ENCODE measurements at regions not wholly inside any gene's neighbourhood (a gene's known extent, or its start where the extent isn't known, plus 50 kb on each side); places are given as distances from the start of the nearest gene placed in this dataset.
A peak's percentile ranks its signal among the peaks of the same experiment; 100 is the strongest.
"Not testable (repeated sequence)": the region's sequence is repeated elsewhere in the genome, so short reads cannot be mapped to it uniquely, and the experiment has no call there.

DNA sequence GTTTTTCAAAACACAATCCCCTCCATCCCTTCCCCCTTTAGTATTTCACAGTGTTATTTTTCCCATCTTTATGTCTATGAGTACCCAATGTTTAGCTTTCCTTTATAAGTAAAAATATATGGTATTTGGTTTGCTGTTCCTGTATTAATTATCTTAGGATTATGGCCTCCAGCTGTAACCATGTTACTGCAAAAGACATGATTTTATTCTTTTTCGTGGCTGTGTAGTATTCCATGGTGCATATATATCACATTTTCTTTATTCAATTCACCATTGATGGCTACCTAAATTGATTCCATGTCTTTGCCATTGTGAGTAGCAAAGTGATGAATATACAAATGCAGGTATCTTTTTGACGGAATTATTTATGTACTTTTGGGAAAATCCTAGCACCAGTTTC lies 346.4 kb upstream of the CNTN5 start:
- no peak for DNase-seq

DNA sequence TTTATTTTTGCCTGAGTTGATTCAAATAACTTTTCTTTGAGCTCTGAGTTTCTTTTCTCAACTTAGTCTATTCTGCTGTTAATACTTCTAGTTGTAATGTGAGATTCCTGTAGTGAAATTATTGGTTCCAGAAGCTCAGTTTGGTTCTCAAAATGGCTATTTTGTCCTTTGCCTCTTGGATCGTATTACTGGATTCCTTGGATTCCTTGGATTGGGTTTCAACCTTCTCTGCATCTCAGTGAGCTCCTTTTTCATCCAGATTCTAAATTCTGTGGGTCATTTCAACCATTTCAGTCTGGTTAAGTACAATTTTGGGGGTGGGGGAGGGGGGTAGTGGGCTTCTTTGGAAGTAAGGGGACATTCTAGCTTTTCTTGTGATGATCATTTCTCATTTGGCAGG lies 341.1 kb upstream of the CNTN5 start:
- no peak for DNase-seq

DNA sequence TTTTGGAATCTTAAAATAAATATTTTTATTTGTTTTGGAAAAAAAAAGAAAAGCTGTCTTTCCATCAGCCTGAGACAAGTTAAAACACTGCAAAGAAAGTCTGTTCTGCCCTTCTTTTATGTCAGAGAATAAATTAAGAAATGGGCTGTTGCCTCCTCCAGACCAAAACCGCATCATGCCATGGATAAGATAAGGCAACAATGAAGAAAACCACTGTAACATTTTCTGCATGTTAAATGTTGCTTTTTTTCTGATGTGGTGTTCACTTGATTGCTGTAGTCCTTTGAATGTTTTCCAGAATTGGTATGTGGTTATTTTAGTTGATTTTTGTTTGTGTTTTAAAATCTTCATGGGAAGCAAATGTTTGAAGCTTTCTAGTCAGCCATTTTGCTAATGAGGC lies 319.2 kb upstream of the CNTN5 start:
- DNase-seq: no peak

DNA sequence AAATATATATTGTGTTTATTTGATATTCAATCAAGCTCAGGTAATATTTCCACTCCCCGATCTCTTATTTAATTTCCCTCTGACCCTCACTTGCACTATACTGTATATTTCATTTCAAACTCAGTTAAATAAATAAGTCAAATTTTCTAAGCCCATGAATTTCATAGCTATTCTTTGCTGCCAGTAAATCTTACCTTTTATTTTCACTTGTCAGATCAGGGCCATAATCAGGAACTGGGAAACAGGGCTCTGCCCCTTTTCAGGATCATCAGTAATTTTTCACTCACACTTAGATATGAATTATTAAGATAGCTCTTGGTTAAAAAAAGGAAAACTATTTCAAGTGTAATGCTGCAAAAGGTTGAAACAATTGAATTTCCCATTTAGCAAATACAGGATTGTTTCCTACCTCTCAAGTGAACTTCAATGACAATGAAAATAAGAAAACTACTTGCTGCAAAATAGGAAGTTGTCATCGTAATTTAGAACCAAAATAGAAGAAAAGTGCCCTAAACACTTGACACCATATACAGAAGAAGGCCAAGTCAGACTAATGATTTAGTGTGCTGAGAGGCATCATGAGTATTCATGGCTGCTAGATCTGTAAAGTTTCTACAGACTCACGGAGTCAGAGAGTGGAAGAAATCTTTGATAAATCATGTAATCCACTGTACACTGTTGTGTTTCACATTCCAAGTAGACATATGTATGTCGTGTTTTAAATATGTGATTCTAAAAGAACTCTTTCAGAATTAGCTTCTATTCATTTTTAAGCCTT lies 316.8 kb upstream of the CNTN5 start:
- DNase-seq: no peak

DNA sequence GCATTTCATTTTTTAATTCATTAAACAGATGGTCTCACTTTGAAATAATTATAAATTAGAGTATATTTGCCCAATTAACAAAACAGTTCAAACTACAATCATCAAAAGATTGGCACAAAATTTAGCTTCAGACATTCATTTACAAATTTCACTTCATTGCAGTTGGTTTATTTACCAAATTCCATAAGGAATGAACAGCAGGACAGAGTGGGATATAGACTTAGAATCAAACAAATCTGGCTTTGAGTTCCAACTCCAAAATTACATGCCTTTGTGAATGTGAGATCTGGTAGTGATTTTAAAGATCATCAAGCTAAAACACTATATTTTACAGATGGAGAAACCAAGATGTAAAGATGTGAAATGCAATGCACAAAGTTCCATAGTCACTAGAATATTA lies 310.7 kb upstream of the CNTN5 start:
- DNase-seq: no peak

DNA sequence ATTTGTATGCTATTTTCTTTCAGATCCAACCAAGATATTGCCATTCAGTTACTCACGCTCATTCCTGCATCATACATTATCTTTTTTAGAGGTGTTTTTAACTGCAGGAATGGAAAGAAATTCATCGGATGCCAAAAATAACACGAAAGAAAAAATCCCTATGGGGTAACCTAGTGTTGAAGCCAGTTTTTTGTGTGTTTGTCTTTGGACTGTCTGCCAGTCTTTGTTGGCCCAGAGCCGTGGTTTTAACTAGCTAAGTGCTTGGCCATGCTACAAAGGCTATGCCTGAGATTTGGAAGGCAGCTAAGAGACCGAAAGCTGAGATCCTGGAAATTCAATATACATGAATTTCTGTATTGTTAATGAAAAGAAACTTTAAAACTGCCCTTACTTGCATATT lies 309.8 kb upstream of the CNTN5 start:
- peak; percentile 45 for DNase-seq

DNA sequence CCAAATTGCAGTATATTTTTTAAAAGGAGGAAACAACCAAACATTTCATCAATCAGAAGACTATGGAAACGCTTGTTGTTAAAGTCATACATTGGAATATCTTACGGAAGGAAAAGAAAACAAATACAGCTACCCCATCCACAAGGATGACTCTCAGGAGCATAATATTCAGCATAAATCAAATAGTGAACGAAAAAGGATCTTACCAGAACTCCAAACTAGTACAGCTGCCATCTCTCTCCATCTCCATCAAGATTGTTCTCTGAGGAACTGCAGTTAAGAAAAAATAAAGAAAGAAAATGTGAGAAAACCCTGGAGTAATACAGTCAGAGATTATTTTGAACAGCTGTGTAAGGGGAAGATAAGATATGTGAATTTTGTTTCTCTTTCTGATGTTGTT lies 299.8 kb upstream of the CNTN5 start:
- no peak for DNase-seq

DNA sequence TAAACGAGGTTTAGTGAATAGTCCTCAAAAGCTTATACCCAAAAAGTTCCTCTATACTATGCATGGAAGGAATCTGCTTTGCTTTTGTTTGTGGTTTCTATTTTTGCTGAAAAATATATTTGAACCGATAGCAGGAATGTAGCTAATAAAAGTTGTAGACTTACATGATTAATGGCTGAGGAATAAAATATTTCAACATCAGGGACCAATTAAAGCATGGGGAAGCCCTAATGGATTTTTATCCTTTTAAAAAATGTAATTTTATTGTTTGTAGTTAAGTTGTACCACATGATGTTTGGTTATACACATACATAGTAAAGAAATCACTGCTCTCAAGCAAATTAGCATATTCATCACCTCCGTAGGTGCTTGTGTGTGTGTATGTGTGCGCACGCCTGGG lies 295.3 kb upstream of the CNTN5 start:
- DNase-seq: no peak

DNA sequence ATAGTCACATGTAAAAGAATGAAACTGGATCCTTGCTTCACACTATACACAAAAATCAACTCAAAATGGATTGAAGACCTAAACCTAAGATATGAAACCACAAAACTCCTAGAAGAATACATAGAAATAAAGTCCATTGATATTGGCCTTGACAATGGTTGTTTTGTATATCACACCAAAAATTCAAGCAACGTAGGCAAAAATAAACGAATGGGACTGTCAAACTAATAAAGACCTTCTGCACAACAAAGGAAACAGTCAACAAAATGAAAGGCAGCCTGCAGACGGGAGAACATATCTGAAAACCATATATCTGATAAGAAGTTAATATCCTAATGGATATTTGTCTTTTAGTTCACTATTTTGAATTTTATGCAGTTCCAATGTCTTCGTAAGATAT lies 292.3 kb upstream of the CNTN5 start:
- DNase-seq: no peak

DNA sequence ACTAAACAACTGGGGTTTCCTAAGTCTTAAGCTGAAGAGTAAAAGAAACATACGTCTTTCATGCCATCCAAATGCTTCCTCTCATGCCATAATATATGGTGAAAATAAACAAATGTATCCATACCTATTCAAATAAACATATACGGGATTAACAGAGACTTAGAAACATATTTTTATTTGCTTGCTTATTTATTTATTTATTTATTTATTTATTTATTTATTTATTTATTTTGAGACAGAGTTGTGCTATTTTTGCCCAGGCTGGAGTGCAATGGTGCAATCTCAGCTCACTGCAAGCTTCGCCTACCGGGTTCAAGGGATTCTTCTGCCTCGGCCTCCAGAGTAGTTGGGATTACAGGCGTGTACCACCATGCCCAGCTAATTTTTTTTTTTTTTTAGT lies 291.6 kb upstream of the CNTN5 start:
- no peak for DNase-seq

DNA sequence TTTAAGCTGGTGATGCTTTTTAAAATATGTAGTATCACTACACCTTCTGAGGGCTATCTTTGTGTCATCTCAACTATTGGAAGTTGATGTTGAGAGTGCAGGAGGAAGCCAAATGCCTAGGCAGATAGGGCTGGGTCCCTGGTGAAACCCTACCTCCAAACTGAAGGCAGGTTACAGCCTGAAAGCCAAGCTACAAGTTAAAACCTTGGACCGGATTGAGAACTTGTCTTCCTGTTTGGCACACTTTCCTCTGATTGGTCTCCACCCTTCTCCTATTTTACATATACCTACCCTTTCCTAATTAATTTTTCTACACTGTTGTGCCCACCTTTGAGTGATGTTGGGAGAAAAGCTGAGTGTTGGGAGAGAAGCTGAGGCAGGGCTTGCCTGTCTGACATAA lies 287.8 kb upstream of the CNTN5 start:
- DNase-seq: no peak

DNA sequence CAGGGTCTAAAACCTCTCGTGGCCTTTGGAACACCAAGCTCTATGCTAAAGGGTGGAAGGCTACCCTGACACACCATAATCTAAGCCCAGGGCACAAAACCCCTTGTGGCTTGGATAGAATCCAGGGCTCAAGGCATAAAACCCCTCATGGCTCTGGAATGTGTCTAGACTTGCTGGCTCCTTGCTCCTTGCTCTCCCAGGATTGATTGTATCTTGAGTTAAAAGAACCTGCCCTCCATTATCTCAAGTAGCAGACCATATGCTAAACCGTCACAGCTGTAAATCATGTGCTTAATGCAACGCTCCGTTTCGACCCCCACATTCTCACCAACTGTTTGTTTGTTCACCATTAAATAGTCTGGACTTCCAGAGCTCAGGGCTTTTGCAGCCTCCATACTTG lies 287.4 kb upstream of the CNTN5 start:
- not testable (repeated sequence) for DNase-seq

DNA sequence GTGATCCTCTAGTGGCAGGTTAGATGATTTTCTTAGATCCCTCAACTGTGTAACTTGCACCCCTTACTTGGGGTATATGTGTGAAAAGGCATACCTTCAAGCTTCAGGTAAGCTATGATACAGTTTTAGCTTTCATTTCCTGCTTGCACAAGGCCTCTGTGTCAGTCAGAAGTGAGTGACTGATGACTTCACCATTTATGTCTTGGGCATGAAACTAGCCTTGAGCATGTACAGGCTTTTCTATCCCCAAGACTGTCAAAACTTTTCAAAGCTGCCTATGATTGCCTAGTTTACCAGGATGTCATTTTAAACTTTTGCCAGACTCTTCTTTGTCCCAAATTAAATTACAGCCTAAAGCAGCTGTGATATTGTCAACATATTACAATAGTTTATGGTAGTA lies 286.1 kb upstream of the CNTN5 start:
- no peak for DNase-seq

DNA sequence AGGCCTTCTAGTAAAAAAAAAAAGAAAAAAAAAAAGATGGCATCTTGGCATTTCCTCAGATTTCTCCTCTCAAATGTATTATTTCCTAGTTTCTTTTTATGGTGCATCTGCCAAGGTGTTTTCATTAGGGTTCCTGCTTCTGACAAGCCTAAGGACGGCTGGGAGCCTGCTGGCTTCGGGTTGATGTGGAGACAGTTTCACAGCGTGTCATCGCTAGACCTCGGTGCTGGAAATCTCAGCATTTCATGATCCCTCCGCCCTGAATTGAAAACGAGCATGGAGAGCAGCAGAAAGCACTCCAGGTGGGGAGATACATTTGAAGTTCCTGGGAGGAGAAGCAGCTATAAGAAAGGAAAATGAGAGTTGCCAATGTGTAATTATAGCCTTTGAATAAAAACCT lies 283.9 kb upstream of the CNTN5 start:
- DNase-seq: no peak

DNA sequence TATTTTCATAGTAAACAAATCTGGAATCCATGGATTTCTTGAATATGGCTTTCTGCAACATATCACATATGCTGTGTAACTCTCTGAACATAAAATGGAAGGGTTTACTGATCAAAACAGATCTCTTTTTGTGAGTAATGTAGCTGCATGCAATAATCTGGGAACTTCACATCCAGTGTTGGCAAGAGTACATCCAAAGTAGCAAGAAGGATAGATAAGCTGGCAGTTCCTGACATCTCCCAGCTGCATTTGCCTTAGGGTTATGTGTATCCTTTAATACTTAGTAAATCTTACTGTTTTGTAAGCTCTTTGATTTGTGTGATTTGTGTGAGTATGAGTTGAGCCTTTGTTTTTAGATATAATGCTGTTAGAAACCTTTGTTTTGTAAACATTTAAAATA lies 280.4 kb upstream of the CNTN5 start:
- DNase-seq: no peak

DNA sequence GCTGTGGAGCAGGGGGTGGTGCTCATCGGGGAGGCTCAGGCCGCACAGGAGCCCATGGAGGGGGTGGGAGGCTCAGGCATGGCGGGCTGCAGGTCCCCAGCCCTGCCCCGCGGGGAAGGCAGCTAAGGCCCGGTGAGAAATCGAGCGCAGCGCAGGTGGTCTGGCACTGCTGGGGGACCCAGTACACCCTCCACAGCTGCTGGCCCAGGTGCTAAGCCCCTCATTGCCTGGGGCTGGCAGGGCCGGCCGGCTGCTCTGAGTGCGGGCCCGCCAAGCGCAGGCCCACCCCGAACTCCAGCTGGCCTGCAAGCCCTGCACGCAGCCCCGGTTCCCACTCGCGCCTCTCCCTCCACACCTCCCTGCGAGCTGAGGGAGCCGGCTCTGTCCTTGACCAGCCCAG lies 257.3 kb upstream of the CNTN5 start:
- DNase-seq: not testable (repeated sequence)

DNA sequence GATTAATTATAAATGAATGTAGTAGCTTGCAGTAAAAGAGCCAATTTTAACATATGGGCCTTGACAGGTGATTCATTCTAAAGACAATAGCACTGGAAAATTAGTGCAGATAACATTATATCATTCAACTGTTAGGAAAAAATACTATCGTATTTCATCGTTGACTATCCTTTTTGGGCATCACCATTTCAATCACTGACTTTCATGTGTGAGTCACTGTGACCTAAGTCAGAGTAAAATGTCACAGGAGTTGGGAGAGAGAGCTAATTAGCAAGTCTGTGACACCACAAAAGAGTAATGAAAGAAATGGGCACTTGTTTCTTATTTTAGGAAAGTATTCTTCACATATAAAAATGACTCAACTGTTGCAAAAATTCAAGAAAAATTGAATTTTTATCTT lies 253.8 kb upstream of the CNTN5 start:
- no peak for DNase-seq

DNA sequence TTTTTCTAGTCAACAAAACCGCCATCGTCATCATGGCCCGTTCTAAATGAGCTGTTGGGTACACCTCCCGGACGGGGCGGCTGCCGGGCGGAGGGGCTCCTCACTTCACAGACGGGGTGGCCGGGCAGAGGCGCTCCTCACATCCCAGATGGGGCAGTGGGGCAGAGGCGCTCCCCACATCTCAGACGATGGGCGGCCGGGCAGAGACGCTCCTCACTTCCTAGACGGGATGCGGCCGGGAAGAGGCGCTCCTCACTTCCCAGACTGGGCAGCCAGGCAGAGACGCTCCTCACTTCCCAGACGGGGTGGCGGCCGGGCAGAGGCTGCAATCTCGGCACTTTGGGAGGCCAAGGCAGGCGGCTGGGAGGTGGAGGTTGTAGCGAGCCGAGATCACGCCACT lies 250.7 kb upstream of the CNTN5 start:
- DNase-seq: not testable (repeated sequence)

DNA sequence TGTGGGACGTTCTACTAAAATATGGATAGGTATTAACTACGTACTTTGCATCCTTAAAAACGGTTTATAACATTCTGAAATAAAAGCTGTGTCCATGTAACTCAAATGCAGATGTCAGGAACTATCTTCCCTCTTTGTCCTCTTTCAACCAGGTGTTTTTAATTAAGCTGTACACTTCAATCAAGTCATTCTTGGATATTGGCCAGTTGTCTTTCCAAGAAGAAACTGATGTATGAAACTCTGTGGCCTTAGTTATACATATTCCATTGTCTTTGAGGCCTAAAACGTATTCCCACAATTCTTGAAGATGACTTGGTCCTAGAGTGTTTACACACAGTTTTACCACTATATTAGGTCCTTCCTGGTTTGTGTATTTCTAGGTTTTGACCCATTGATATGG lies 249.0 kb upstream of the CNTN5 start:
- peak; percentile 51 for DNase-seq

DNA sequence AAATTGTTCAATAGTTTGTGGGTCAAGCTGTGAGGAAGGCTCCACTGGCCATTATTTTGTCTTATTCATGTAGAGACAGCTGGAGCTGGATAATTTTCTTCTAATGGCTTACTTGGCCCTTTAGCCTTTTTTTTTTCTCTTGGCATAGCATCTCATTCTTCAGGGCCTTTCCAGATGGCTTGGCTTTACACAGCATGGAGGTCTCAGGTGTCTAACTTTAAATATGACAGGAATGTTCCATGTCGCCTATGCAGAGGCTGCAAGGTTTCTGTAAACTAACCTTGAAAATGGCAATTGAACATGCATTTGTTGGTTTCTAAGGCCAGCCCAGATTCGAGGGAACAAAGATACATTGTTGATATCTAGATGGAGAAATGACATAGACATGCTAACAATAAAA lies 247.9 kb upstream of the CNTN5 start:
- peak; percentile 44 for DNase-seq

DNA sequence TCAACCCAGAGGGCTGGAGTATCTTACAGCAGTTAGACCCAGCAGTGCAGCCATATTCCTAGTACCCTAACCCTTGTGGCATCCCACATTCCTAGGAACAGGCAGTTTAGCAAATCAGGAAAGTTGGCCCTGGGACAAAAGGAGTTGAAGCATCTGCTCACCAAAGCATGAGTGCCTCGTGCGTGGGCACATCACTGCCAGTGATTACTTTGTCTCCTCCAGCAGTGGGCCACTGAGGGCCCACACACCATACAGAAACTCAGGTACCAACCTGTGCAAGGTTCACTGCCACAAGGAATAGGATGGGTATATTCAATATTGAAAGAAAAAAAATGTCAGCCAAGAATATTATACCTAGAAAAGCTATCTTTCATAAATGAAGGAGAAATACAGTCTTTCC lies 227.5 kb upstream of the CNTN5 start:
- no peak for DNase-seq

DNA sequence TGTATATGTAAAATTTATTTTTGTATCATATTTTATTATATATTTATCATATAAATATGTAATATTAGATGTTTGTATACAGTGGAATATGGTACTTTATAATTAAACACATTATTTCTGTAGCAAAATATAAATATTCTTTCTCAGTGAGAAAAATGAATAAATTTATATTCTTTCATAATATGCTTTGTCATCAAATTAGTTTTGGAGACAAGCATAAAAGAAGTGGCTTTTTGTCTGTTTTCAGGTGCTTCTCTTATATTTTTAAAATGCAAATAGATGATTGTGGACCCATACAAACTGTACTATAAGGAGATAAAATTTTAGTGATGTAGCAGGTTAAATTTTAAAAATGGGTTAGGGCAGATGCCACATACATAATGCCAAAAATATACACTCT lies 222.4 kb upstream of the CNTN5 start:
- DNase-seq: no peak

DNA sequence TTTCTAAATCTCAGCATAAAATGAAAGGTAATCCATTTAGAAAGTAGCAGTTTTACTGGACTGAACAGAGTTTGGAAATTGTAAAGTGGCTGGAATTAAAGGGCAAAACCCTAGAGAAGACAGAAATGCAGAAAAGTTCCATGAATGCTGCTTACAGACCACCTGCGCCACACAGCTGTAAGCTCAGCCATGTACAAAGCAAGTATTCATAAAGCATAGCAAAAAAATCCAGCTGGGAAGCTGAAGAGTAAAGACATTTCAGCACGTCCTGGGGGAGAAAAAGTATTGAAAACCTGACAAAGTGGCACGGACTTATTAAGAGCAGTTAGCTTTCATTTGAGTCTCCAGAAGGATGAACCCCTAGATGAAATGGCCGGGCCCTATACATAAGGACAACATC lies 220.1 kb upstream of the CNTN5 start:
- peak; percentile 15 for DNase-seq

DNA sequence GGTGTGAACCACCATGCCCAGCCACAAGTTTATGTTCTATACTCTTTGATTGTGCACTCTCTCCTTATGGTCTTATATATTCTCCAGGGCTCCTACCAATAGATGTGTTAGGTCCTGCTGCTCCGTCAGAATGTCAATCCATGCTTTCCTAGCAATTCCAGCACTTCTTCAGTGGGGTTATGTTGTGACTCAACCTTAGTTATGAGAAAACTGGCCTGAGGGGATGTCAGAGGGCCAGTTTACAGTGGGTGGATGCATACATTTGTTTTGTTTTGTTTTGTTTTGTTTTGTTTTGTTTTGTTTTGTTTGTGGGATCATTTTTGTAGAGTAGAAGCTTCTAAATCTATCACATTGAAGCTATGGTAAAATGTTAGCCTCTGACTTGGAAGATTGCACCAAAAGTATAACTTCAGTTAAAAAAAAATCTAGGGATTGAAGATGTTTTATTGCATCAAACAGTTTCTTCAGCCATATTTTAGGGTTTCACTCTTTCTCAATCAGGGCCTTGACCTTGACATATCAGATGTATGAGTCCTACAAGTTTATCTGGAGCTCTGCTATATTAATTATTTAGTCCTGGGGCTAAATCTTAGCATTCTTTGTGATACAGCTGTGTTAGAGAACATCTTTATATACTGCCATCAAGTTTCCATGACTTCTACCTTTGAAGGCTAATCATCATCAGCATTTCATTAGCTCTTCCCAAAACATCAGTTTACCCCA lies 191.6 kb upstream of the CNTN5 start:
- no peak for DNase-seq

Data from muscle of arm (tissue), 1 donor.